OCI-LY7 (cell line): ENCODE measurements at regions not wholly inside any gene's neighbourhood (a gene's known extent, or its start where the extent isn't known, plus 50 kb on each side); places are given as distances from the start of the nearest gene placed in this dataset.

Experiments used
- BruUV-seq: library from RNA; stranded (reverse); fragments of 400-500 nt; replicated peaks from 2 replicates; lab custom pipeline; 2021; lab: Mats Ljungman, UMichigan
- CTCF ChIA-PET: fragments of 300-600 bp; sonication (Branson Sonifier 250); formaldehyde crosslinking; loops from one replicate; lab custom pipeline; 2022; ENCODE audit warnings: antibody characterized with exemption; ENCODE audit not compliant: unreplicated experiment; lab: Charles Lee
- POLR2A ChIA-PET: fragments of 300-600 bp; sonication (Branson Sonifier 250); formaldehyde crosslinking; loops from one replicate; lab custom pipeline; 2022; ENCODE audit warnings: antibody characterized with exemption; lab: Charles Lee
- DNase-seq: peaks from one replicate; pipeline ENCODE4 v3.0.0-alpha.2; 2015; ENCODE audit warnings: low spot score
- H2AFZ ChIP-seq: fragments of 200-600 bp; sonication (generic), shearing (Covaris generic); 2 replicates; pipeline ENCODE4 v1.6.1; 2014; ENCODE audit warnings: mild to moderate bottlenecking, antibody characterized with exemption, low read length, moderate library complexity
- H3K27ac ChIP-seq: fragments of 200-600 bp; sonication (generic); 2 replicates; pipeline ENCODE4 v1.5.1; 2014; ENCODE audit warnings: mixed run types, low read depth, mild to moderate bottlenecking, moderate library complexity, low read length, inconsistent platforms; ENCODE audit not compliant: poor library complexity, severe bottlenecking
- H3K36me3 ChIP-seq: fragments of 200-600 bp; sonication (generic); 2 replicates; pipeline ENCODE4 v1.6.1; 2014; ENCODE audit warnings: mild to moderate bottlenecking, antibody characterized with exemption, low read length, moderate library complexity, mixed read lengths; ENCODE audit not compliant: insufficient read depth
- H3K4me1 ChIP-seq: fragments of 200-600 bp; sonication (generic); 2 replicates; pipeline ENCODE4 v1.5.1; 2014; ENCODE audit warnings: mild to moderate bottlenecking, low read length; ENCODE audit not compliant: insufficient read depth, poor library complexity, severe bottlenecking
- H3K4me2 ChIP-seq: fragments of 200-600 bp; sonication (generic); 2 replicates; pipeline ENCODE4 v1.6.1; 2014; ENCODE audit warnings: mild to moderate bottlenecking, low read length
- H3K4me3 ChIP-seq: fragments of 200-600 bp; sonication (generic); 2 replicates; pipeline ENCODE4 v1.5.1; 2014; ENCODE audit warnings: mild to moderate bottlenecking, low read depth, low read length; ENCODE audit not compliant: poor library complexity, severe bottlenecking
- H3K79me2 ChIP-seq: fragments of 200-600 bp; sonication (generic); 2 replicates; pipeline ENCODE4 v1.6.1; 2016; ENCODE audit warnings: low read depth, mild to moderate bottlenecking, low read length, moderate library complexity, mixed read lengths; ENCODE audit not compliant: insufficient read depth
- H3K9me2 ChIP-seq: fragments of 200-600 bp; sonication (generic); 2 replicates; pipeline ENCODE4 v1.6.1; 2016; ENCODE audit warnings: mild to moderate bottlenecking, low read length, mixed read lengths; ENCODE audit not compliant: insufficient read depth
- H3K9me3 ChIP-seq: fragments of 200-600 bp; sonication (generic); 2 replicates; pipeline ENCODE4 v1.6.1; 2014; ENCODE audit warnings: mild to moderate bottlenecking, mixed run types, low read length, mixed read lengths
- H4K20me1 ChIP-seq: fragments of 200-600 bp; sonication (generic); 2 replicates; pipeline ENCODE4 v1.6.1; 2014; ENCODE audit warnings: mild to moderate bottlenecking, antibody characterized with exemption, low read length, moderate library complexity, mixed read lengths; ENCODE audit not compliant: insufficient read depth
- EZH2phosphoT487 ChIP-seq: fragments of 200-600 bp; sonication (generic); IDR thresholded peaks from 2 replicates; pipeline ENCODE4 v1.6.1; 2018; ENCODE audit warnings: low read depth, borderline replicate concordance, mild to moderate bottlenecking, mixed run types, antibody characterized with exemption, low read length, moderate library complexity, mixed read lengths
- intact Hi-C: fragments of 100-400 bp; cut with micrococcal nuclease; formaldehyde crosslinking; loops from one replicate; pipeline ENCODE4 v1.10.0; 2022; ENCODE audit not compliant: unreplicated experiment
- TF ChIP-seq, protein P1 (sequence below): fragments of 200-600 bp; sonication (generic); conservative IDR thresholded peaks from 2 replicates; pipeline ENCODE4 v1.5.1; 2014; ENCODE audit warnings: mild to moderate bottlenecking, antibody characterized with exemption, low read length, moderate library complexity, mixed read lengths

DNA sequence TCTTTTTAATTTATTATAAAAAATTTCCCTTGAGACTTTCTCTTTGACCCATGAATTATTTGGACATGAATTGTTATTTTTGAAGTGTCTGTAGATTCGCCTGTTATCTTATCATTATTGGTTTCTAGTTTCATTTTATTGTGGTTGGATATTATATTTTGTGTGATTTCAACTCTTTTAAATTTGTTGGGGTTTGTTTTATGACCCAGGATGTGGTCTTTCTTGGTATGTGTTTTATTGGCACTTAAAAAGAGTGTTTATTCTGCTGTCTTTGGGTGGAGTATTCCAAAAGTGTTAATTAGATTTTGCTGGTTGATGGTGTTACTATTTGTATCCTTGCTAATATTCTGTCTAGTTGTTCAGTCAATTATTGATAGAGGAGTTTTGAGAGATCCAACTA lies 50.5 kb upstream of the GPR141 start:
- H3K36me3 ChIP-seq, result no peaks in the 10 kb centered on the region
- CTCF ChIA-PET, result no interaction called here
- H4K20me1 ChIP-seq, result no peaks in the 10 kb centered on the region
- no peak for DNase-seq
- H3K4me1 ChIP-seq, result no peaks in the 10 kb centered on the region
- H3K27ac ChIP-seq, result no peak overlapping the region
- no peak overlapping the region for H2AFZ ChIP-seq
- H3K9me3 ChIP-seq, result no peaks in the 10 kb centered on the region
- H3K9me2 ChIP-seq, result no peaks in the 10 kb centered on the region
- intact Hi-C loops, result no loop called here
- H3K4me2 ChIP-seq, result no peak overlapping the region
- BruUV-seq, result no TSS peak
- no peak overlapping the region for H3K4me3 ChIP-seq
- H3K79me2 ChIP-seq, result no peaks in the 10 kb centered on the region
- POLR2A ChIA-PET, result interaction anchor here (0.6 kb wide), 1 partner anchor 23 kb away, joined by 3 read pairs; no protein-coding TSS in a partner anchor
- TF ChIP-seq EZH2phosphoT487, result no peak
- TF ChIP-seq, protein P1, sequence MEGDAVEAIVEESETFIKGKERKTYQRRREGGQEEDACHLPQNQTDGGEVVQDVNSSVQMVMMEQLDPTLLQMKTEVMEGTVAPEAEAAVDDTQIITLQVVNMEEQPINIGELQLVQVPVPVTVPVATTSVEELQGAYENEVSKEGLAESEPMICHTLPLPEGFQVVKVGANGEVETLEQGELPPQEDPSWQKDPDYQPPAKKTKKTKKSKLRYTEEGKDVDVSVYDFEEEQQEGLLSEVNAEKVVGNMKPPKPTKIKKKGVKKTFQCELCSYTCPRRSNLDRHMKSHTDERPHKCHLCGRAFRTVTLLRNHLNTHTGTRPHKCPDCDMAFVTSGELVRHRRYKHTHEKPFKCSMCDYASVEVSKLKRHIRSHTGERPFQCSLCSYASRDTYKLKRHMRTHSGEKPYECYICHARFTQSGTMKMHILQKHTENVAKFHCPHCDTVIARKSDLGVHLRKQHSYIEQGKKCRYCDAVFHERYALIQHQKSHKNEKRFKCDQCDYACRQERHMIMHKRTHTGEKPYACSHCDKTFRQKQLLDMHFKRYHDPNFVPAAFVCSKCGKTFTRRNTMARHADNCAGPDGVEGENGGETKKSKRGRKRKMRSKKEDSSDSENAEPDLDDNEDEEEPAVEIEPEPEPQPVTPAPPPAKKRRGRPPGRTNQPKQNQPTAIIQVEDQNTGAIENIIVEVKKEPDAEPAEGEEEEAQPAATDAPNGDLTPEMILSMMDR, result no peak
